ENCODE measurements at regions not wholly inside any gene's neighbourhood (a gene's known extent, or its start where the extent isn't known, plus 50 kb on each side); places are given as distances from the start of the nearest gene placed in this dataset.

GRCh38 chr3:28634019-28634418 is 285.4 kb upstream of the AZI2 start:
- no peaks in the 10 kb centered on the region; the same call in 1 of the 2 replicates for H3K27me3 ChIP-seq (ENCODE audit: insufficient read depth, low read length)
- no peak overlapping the region for H3K4me3 ChIP-seq (replicated peaks in 1 of 2; ENCODE audit: low read depth in 1 of 2, low read length in 2 of 2)
- intact Hi-C loops (cut with micrococcal nuclease), result no loop called here
- H4K20me1 ChIP-seq (ENCODE audit: insufficient read depth), result no peaks in the 10 kb centered on the region
- CTCF ChIA-PET, result no interaction called here
- H3K27ac ChIP-seq (ENCODE audit: low read depth, low read length), result no peak overlapping the region
- no peak for ATAC-seq
- POLR2A ChIA-PET, result no interaction called here
- H2AFZ ChIP-seq (ENCODE audit: low read depth, low read length, poor library complexity, severe bottlenecking), result no peak overlapping the region
- no TSS peak for BruUV-seq (replicated peaks)
- no peak overlapping the region for H3K9ac ChIP-seq (ENCODE audit: low read length)
- RAD21 ChIA-PET (ENCODE audit: low non-redundant PET in 1 of 2, low total read pairs in 2 of 2, uncharacterized antibody in 2 of 2, unreplicated experiment in 2 of 2), result no interaction called here
- no peaks in the 10 kb centered on the region for H3K36me3 ChIP-seq (ENCODE audit: control insufficient read depth in 1 of 2, insufficient read depth in 2 of 2, low read length in 2 of 2)
- H3K9me2 ChIP-seq (ENCODE audit: insufficient read depth), result no peaks in the 10 kb centered on the region
- no peaks in the 10 kb centered on the region for H3K4me1 ChIP-seq (ENCODE audit: control insufficient read depth in 1 of 2, insufficient read depth in 2 of 2, low read length in 2 of 2)
- no peak for DNase-seq (ENCODE audit: low read depth, low spot score)
- H3K79me2 ChIP-seq (ENCODE audit: insufficient read depth, low read length), result no peaks in the 10 kb centered on the region
- no peak overlapping the region for H3K4me2 ChIP-seq (ENCODE audit: low read length)
- TF ChIP-seq ZFX (IDR thresholded peaks at IDR 0.05), result no peak
- TF ChIP-seq ELF1 (IDR thresholded peaks at IDR 0.05; ENCODE audit: borderline replicate concordance, low read depth), result no peak
- no peak for TF ChIP-seq RAD21 (IDR thresholded peaks at IDR 0.05; ENCODE audit: low read depth)
- TF ChIP-seq YY1 (IDR thresholded peaks at IDR 0.05; ENCODE audit: extremely low read depth, insufficient replicate concordance, low read depth, low read length), result no peak
- TF ChIP-seq FOSL1 (IDR thresholded peaks at IDR 0.05; ENCODE audit: low read depth), result no peak
- TF ChIP-seq CEBPB (IDR thresholded peaks at IDR 0.05; ENCODE audit: low read depth), result no peak
- TF ChIP-seq, protein P1, sequence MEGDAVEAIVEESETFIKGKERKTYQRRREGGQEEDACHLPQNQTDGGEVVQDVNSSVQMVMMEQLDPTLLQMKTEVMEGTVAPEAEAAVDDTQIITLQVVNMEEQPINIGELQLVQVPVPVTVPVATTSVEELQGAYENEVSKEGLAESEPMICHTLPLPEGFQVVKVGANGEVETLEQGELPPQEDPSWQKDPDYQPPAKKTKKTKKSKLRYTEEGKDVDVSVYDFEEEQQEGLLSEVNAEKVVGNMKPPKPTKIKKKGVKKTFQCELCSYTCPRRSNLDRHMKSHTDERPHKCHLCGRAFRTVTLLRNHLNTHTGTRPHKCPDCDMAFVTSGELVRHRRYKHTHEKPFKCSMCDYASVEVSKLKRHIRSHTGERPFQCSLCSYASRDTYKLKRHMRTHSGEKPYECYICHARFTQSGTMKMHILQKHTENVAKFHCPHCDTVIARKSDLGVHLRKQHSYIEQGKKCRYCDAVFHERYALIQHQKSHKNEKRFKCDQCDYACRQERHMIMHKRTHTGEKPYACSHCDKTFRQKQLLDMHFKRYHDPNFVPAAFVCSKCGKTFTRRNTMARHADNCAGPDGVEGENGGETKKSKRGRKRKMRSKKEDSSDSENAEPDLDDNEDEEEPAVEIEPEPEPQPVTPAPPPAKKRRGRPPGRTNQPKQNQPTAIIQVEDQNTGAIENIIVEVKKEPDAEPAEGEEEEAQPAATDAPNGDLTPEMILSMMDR (IDR thresholded peaks at IDR 0.05 in 2 of 3, conservative IDR thresholded peaks at IDR 0.05 in 1 of 3; ENCODE audit: borderline replicate concordance in 1 of 3, insufficient read depth in 1 of 3, low read depth in 2 of 3, low read length in 2 of 3), result no peak
- no peak for TF ChIP-seq TCF7L2 (IDR thresholded peaks at IDR 0.05; ENCODE audit: borderline replicate concordance, extremely low read depth, insufficient read depth, insufficient read length)
- TF ChIP-seq, protein P2, sequence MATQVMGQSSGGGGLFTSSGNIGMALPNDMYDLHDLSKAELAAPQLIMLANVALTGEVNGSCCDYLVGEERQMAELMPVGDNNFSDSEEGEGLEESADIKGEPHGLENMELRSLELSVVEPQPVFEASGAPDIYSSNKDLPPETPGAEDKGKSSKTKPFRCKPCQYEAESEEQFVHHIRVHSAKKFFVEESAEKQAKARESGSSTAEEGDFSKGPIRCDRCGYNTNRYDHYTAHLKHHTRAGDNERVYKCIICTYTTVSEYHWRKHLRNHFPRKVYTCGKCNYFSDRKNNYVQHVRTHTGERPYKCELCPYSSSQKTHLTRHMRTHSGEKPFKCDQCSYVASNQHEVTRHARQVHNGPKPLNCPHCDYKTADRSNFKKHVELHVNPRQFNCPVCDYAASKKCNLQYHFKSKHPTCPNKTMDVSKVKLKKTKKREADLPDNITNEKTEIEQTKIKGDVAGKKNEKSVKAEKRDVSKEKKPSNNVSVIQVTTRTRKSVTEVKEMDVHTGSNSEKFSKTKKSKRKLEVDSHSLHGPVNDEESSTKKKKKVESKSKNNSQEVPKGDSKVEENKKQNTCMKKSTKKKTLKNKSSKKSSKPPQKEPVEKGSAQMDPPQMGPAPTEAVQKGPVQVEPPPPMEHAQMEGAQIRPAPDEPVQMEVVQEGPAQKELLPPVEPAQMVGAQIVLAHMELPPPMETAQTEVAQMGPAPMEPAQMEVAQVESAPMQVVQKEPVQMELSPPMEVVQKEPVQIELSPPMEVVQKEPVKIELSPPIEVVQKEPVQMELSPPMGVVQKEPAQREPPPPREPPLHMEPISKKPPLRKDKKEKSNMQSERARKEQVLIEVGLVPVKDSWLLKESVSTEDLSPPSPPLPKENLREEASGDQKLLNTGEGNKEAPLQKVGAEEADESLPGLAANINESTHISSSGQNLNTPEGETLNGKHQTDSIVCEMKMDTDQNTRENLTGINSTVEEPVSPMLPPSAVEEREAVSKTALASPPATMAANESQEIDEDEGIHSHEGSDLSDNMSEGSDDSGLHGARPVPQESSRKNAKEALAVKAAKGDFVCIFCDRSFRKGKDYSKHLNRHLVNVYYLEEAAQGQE (IDR thresholded peaks at IDR 0.05; ENCODE audit: low read depth), result no peak
- TF ChIP-seq, protein P3, sequence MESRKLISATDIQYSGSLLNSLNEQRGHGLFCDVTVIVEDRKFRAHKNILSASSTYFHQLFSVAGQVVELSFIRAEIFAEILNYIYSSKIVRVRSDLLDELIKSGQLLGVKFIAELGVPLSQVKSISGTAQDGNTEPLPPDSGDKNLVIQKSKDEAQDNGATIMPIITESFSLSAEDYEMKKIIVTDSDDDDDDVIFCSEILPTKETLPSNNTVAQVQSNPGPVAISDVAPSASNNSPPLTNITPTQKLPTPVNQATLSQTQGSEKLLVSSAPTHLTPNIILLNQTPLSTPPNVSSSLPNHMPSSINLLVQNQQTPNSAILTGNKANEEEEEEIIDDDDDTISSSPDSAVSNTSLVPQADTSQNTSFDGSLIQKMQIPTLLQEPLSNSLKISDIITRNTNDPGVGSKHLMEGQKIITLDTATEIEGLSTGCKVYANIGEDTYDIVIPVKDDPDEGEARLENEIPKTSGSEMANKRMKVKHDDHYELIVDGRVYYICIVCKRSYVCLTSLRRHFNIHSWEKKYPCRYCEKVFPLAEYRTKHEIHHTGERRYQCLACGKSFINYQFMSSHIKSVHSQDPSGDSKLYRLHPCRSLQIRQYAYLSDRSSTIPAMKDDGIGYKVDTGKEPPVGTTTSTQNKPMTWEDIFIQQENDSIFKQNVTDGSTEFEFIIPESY (IDR thresholded peaks at IDR 0.05; ENCODE audit: extremely low read depth, insufficient replicate concordance, low read length), result no peak
- no peak for TF ChIP-seq POLR2AphosphoS5 (IDR thresholded peaks at IDR 0.05; ENCODE audit: low read depth, low read length)
- no peak for TF ChIP-seq ZNF274 (IDR thresholded peaks at IDR 0.05; ENCODE audit: low read depth, low read length)
- no peak for TF ChIP-seq EZH2 (IDR thresholded peaks at IDR 0.05)
- TF ChIP-seq SP1 (IDR thresholded peaks at IDR 0.05; ENCODE audit: low read depth), result no peak
- no peak for TF ChIP-seq EZH2phosphoT487 (IDR thresholded peaks at IDR 0.05; ENCODE audit: borderline replicate concordance)
- H3K9me3 ChIP-seq (ENCODE audit: control insufficient read depth in 1 of 2, insufficient read depth in 1 of 2, low read depth in 1 of 2, low read length in 2 of 2), result no peaks in the 10 kb centered on the region

Data from HCT116 (cell line).